ENCODE measurements at regions not wholly inside any gene's neighbourhood (a gene's known extent, or its start where the extent isn't known, plus 50 kb on each side); places are given as distances from the start of the nearest gene placed in this dataset.

DNA sequence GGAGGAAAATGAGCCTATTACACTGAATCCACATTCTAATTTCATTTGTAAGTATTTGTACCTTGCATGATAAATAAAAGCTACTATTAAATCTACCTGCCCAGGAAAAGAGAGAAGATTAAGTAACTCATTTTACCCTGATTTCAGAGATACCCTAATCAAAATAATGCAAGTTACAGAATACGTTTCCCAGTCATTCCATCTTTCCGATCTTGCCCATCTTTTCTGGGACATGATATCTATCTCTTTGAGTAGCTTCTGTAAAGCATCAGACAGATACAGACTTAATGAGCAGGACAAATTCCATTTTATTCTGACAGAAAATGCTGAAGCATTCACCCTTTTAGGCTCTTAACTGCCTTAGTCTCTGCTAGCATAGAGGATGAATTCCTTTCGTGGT lies 56.6 kb downstream of the SPRY2 start:
- in situ Hi-C loops (cut with MboI; ENCODE audit: low sequenced_read_pairs): no loop called here

GRCh38 chr13:80278706-80279105 lies 62.2 kb downstream of the SPRY2 start:
- in situ Hi-C loops (cut with MboI; ENCODE audit: low sequenced_read_pairs): no loop called here

DNA sequence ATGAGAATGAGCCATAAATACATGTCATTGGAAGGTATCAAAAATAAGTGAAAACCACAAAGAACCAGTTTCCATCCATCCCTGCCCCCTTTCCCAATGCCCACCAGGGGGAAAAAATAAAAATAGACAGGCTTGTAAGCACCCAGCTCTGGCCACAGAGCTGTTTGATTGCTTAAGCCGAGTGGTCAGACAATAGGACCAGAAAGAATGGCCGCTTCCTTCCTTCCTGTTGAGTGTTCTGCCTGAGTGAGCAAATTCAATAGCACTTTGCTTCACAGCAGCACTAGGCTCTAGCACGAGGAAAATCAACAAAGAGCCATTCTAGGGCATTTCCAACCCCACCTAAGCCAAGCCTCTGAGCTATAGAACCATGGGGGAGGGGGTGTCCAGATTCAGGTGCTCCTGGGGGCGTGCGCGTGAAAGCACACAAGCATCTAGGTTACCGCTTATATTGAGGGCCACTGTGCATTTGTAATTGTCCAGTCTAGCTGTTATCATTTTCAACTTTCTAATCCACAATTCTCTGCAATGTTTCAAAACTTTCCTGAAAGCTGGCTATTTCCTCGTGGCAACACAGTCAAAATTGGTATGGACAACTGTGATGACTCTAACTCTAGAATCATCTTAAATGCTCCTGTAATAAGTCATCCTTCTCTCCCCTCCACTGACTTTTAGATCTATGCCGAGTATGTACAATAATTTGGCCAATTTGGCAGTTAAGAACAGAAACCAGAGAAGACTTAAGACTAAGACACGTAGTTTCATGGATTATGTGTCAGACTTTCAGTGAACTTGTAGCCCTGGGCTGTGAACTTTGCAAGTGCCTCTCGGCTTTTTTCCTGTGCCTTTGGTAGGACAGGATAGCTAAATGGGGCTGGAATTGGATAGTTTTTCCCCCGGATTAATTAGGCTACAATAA lies 64.3 kb downstream of the SPRY2 start:
- in situ Hi-C loops (cut with MboI; ENCODE audit: low sequenced_read_pairs): no loop called here

GRCh38 chr13:80274643-80275042 lies 66.3 kb downstream of the SPRY2 start:
- in situ Hi-C loops (cut with MboI; ENCODE audit: low sequenced_read_pairs): no loop called here

DNA sequence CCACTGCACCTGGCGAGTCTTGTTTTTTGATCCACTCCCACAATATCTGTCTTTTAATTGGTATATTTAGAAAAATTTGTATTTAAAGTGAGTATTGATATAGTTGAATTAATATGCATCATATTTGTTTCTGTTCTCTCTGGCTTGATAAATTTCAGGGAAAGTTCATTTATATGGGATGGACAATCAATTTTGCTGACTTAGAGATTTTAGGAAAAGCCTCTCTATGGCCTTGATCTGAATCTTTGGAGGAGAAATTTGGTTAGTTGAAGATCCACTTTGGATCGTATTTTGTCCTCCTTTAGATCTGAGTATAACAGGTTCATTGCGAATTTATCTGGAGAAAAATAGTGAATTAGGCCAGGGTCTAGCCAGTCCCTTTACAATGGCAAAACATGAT lies 67.2 kb downstream of the SPRY2 start:
- in situ Hi-C loops (cut with MboI; ENCODE audit: low sequenced_read_pairs): no loop called here

DNA sequence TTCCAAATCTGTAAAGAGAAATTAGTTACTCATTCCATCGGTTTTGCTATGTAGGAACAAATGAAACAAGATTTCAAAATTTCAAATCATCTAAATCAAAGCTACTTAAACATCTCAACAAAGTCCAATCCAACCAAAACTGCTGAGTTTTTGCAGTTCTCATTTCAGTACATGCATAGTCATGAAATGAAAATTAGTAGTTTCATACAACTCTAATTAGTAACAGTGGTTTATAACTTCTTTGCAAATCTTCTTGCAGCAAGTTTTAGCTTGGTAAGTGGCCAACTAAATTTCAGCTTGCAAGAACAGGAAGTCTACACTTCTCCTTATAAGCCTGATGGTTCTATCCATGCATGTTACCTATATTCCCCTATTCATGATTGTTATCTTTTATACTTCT lies 75.6 kb downstream of the SPRY2 start:
- in situ Hi-C loops (cut with MboI; ENCODE audit: low sequenced_read_pairs): no loop called here

- in situ Hi-C loops (cut with MboI; ENCODE audit: low sequenced_read_pairs): no loop called here
Observed at GRCh38 chr13:80263745-80264513, 77.0 kb downstream of the SPRY2 start.

DNA sequence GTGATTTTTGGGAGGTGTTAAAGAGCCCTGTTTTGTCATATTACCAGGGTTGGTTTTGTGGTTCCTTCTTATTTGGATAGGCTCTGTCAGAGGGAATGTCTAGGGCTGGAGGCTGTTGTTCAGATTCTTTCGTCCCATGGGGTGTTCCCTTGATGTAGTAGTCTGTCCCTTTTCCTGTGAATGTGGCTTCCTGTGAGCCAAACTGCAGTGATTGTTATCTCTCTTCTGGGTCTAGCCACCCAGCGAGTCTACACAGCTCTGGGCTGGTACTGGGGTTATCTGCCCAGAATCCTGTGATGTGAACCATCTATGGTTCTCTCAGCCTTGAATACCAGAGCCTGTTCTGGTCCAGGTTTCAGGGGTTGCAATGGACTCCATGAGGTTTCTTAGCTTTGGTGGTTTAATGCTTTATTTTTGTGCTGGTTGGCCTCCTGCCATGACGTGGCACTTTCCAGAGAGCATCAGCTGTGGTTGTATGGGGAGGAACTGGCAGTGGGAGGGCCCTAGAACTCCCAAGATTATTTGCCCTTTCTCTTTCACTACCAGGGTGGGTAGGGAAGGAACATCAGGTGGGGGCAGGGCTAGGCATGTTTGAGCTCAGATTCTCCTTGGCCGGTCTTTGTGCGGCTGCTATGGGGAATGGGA lies 78.8 kb downstream of the SPRY2 start:
- in situ Hi-C loops (cut with MboI; ENCODE audit: low sequenced_read_pairs): no loop called here

DNA sequence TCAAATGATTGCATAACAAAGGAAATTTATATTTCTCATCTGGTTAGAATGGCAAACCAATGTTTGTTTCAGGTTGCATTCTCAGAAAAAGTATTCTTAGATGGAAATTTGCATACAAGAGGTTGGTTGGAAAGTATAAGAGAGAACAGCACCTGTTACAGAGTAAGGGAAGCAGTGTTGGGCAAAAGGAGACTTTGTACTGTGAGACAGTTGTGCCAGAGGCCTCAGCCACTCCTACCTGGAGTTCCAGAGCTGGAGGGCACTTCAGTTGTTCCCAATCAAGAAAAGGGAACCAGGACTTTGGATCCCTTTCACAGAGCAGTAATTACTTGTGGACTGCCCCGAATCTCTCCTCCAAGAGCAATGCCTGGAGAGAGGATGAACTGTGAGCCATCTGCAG lies 81.8 kb downstream of the SPRY2 start:
- in situ Hi-C loops (cut with MboI; ENCODE audit: low sequenced_read_pairs): no loop called here

DNA sequence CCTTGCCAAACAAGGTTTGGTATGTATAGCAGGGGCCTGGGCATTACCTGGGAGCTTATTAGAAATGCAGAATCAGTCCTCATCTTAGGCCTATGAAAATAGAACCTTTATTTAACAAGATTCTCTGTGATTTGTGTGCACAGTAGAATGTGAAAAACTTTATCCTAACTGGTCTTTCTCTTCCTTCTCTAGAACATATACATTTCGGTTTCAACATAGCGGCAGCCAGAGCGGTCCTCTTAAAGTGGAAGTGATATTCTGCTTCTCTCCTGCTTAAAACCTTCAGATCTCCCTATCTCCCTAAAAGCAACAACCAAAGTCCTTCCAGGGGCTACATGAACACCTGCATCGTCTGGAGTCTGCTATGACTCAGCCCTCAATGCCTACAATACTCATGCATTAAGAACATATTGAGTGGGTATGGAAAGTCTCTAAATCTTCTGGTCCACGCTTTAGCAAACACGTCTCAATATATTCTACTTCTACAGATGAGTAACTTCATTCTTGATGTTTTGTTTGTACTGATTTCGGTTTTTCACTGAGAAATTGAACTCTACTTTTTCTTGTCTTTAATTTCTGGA lies 84.5 kb downstream of the SPRY2 start:
- in situ Hi-C loops (cut with MboI; ENCODE audit: low sequenced_read_pairs): no loop called here

DNA sequence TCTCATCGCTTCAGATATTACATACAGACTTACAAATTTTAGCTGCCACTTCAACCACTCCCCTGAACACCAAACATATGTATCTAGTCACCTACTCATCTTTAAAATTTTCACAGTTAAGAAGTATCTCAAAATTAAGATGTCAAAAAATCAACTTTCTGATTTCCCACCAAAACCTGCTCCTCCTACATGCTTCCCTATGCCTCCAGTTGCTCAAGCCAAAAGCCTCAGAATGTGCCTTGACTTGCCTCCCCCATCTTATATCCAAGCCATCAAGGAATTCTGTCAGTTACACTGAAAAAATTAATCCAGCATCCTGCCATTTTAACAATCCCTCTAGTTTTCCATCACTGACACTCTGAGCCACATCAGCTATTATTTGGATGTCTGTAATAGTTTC lies 85.0 kb downstream of the SPRY2 start:
- in situ Hi-C loops (cut with MboI; ENCODE audit: low sequenced_read_pairs): no loop called here

GRCh38 chr13:80251403-80251802 lies 89.5 kb downstream of the SPRY2 start:
- in situ Hi-C loops (cut with MboI; ENCODE audit: low sequenced_read_pairs): no loop called here

DNA sequence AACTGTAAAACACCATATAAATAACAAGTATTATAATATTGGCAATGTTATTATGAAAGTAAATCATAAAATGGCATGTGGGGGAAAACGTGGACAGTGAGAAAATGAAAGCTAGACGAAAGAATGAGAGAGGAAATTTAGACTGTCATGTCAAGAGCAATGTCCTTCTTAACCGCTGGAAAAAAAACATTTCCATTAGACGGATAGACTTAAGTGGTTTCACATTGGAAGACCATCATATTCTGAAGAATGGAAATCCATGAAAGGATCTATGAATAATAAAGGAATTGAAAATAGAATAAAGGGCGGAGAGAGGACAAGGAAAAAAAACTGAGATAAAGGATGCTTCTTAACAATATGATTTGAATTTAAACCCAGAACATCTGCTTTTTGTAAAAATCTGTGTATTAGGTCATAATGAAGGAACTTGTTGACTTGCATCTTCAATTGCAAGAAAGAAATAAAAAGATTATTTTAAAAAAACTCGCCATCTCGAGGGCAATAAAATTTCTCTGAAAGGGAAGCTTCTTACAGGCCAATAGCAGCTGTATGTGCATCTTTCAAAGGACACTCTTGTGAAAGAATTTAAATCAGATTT lies 90.6 kb downstream of the SPRY2 start:
- in situ Hi-C loops (cut with MboI; ENCODE audit: low sequenced_read_pairs): no loop called here

DNA sequence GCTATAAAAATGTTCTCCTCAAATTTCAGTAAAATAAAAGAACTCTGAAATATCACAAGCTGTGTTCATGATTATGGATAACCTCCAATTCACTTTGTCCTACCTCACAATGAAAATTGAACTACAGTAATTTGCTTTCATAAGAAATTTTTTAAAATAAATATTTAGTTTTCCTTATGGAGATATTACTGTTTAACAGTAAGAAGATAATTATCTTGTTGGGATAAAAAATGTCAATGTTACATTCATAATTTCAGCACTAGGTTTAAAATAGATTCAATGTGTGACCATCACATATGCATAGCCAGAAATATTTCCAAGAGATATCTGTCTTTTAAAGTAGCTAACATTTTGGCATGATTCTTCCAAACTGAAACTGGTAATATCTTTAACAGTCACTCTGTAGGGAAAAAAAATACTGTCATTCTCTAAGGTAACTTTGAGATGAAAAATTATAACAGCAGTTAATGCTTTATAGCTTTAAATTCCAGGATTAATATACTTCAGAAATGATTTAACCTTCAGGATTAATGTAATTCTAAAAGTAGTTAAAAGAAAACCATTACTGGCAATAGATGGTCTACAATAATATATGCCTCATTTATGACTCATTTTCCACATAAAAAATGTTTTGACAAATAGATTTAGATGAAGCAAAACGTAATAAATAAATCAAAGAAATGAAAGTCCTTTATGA lies 91.3 kb downstream of the SPRY2 start:
- in situ Hi-C loops (cut with MboI; ENCODE audit: low sequenced_read_pairs): no loop called here

- in situ Hi-C loops (cut with MboI; ENCODE audit: low sequenced_read_pairs): no loop called here
Observed at GRCh38 chr13:80245162-80245733, 95.7 kb downstream of the SPRY2 start.

- in situ Hi-C loops (cut with MboI; ENCODE audit: low sequenced_read_pairs): no loop called here
Observed at GRCh38 chr13:80244574-80244973, 96.4 kb downstream of the SPRY2 start.

DNA sequence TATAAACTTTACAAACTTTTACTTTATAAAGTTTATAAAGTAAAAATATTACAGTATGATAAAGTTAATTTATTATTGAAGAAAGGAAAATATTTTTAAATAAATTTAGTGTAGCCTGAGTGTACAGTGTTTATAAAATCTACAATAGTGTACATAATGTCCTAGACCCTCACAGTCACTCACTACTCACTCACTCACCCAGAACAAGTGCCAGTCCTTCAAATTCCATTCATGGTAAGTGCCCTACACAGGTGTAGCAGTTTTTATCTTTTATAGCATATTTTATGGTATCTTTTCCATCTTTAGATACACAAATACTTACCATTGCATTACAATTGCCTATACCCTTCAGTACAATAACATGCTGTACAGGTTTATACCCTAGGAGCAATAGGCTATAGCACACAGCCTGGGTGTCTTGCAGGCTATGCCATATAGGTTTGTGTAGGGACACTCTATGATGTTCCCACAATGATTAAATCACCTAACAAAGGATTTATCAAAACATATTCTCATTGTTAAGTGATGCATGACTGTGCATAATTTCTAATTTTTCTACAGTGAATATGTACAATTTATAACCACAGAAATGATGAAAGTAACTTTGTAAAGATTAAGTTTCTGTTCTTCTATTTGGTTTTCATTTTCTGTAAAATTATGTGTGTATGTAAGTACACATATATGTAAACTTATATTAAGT lies 98.0 kb downstream of the SPRY2 start:
- in situ Hi-C loops (cut with MboI; ENCODE audit: low sequenced_read_pairs): no loop called here

DNA sequence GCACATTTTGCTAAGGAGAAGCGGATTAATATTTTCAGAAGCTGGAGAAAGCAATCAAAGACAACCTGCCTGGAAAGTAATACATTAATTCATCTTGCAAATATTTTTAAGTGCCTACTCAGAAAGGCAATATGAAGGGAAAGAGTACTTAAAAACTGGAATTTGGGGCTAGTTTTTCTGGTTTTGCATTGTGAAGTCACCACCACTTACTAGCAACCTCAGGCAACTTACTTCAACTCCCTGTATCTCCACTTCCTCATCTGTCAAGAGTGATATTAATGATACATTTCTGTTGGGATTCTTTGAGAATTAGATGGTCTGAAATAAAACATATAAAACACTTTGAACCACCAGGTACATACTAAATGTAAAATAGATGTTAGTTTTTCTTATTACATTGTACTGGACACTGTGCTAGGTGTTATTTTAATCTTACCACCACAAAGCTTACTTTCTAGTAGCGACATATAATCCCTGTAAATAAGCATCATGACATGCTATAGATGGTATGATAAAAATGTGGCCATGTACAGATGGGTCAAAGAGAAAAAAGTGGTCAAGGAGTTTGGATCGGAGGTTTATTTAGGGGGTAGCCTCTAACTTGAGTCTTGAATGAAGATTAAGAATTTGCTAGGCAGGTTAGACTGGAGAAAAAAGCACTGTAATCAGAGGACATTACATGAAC lies 101.2 kb downstream of the SPRY2 start:
- in situ Hi-C loops (cut with MboI; ENCODE audit: low sequenced_read_pairs): no loop called here

GRCh38 chr13:80239116-80239515 lies 101.8 kb downstream of the SPRY2 start:
- in situ Hi-C loops (cut with MboI; ENCODE audit: low sequenced_read_pairs): no loop called here

All from HL-60/S4 treated with phorbol 12-myristate 13-acetate at 8.2 ng/mL for 4 days and 3 days (cell line).